ENCODE measurements at regions not wholly inside any gene's neighbourhood (a gene's known extent, or its start where the extent isn't known, plus 50 kb on each side); places are given as distances from the start of the nearest gene placed in this dataset.
"Not testable (repeated sequence)": the region's sequence is repeated elsewhere in the genome, so short reads cannot be mapped to it uniquely, and the experiment has no call there.

DNA sequence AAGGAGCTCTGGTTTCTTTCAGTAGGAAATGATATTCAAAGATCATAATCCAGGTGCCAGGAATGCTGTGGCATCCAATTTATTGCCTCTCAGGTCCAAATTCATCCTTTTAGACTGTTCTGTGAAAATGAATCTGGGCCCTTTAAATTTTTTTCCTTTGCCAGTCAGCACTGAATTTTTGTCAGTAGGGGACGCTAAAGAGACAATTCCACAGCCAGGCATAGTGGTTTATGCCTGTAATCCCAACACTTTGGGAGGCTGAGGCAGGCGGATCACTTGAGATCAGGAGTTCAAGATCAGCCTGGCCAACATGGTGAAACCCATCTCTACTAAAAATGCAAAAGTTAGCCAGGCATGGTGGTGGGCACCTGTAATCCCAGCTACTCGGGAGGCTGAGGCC is 60.9 kb upstream of the USP9X start:
- TF ChIP-seq POLR2A (IDR thresholded peaks at IDR 0.05), result not testable (repeated sequence)
- TF ChIP-seq, protein P1, sequence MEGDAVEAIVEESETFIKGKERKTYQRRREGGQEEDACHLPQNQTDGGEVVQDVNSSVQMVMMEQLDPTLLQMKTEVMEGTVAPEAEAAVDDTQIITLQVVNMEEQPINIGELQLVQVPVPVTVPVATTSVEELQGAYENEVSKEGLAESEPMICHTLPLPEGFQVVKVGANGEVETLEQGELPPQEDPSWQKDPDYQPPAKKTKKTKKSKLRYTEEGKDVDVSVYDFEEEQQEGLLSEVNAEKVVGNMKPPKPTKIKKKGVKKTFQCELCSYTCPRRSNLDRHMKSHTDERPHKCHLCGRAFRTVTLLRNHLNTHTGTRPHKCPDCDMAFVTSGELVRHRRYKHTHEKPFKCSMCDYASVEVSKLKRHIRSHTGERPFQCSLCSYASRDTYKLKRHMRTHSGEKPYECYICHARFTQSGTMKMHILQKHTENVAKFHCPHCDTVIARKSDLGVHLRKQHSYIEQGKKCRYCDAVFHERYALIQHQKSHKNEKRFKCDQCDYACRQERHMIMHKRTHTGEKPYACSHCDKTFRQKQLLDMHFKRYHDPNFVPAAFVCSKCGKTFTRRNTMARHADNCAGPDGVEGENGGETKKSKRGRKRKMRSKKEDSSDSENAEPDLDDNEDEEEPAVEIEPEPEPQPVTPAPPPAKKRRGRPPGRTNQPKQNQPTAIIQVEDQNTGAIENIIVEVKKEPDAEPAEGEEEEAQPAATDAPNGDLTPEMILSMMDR (IDR thresholded peaks at IDR 0.05), result not testable (repeated sequence)

All from upper lobe of left lung (tissue), 4 donors.